Neuronal stem cell (in vitro differentiated cells): ENCODE measurements at regions not wholly inside any gene's neighbourhood (a gene's known extent, or its start where the extent isn't known, plus 50 kb on each side); places are given as distances from the start of the nearest gene placed in this dataset. TPM values are rescaled to one million over a fixed set of nuclear protein-coding genes. Genes with fewer than 3 reads are reported as not detected.

Experiments
- DNase-seq: peaks from one replicate; pipeline ENCODE4 v3.0.0-alpha.2; 2013; ENCODE audit warnings: low spot score
- H2AFZ ChIP-seq: one replicate; pipeline ENCODE4 v1.6.1; 2013; ENCODE audit warnings: mild to moderate bottlenecking, low read length, inconsistent platforms
- H2AK5ac ChIP-seq: 2 replicates; pipeline ENCODE4 v1.6.1; 2013; ENCODE audit warnings: low read depth, mild to moderate bottlenecking, inconsistent platforms, low read length, moderate library complexity, mixed read lengths
- H2BK120ac ChIP-seq: 2 replicates; pipeline ENCODE4 v1.6.1; 2013; ENCODE audit warnings: low read depth, mild to moderate bottlenecking, inconsistent platforms, low read length, moderate library complexity, mixed read lengths
- H2BK12ac ChIP-seq: one replicate; pipeline ENCODE4 v1.6.1; 2013; ENCODE audit warnings: low read length, inconsistent platforms
- H2BK15ac ChIP-seq: 2 replicates; pipeline ENCODE4 v1.6.1; 2013; ENCODE audit warnings: mild to moderate bottlenecking, low read length, inconsistent platforms, mixed read lengths
- H2BK5ac ChIP-seq: one replicate; pipeline ENCODE4 v1.6.1; 2013; ENCODE audit warnings: inconsistent platforms, mild to moderate bottlenecking, low read length, moderate library complexity
- H3K14ac ChIP-seq: one replicate; pipeline ENCODE4 v1.6.1; 2013; ENCODE audit warnings: low read length, inconsistent platforms
- H3K18ac ChIP-seq: 2 replicates; pipeline ENCODE4 v1.6.1; 2013; ENCODE audit warnings: low read length, inconsistent platforms
- H3K23ac ChIP-seq: 2 replicates; pipeline ENCODE4 v1.6.1; 2013; ENCODE audit warnings: low read depth, mild to moderate bottlenecking, mixed read lengths, low read length, inconsistent platforms; ENCODE audit not compliant: poor library complexity
- H3K27ac ChIP-seq: replicated peaks from 3 replicates; pipeline ENCODE4 v1.5.1; 2013; ENCODE audit warnings: low read length, inconsistent platforms
- H3K27me3 ChIP-seq, 3 experiments: 2 replicates each; pipeline ENCODE4 v1.6.1; 2013; ENCODE audit warnings: low read length in 3 of 3, mild to moderate bottlenecking in 2 of 3, inconsistent platforms in 1 of 3, low read depth in 1 of 3, mixed read lengths in 1 of 3, moderate library complexity in 1 of 3; ENCODE audit not compliant: control insufficient read depth in 3 of 3, insufficient read depth in 3 of 3
- H3K36me3 ChIP-seq, 2 donors: replicated peaks in 1 of 2; 2 replicates each; pipeline ENCODE4 v1.6.1; 2013; ENCODE audit warnings: low read length in 2 of 2; ENCODE audit not compliant: control insufficient read depth in 2 of 2, insufficient read depth in 2 of 2
- H3K4ac ChIP-seq: 2 replicates; pipeline ENCODE4 v1.6.1; 2013; ENCODE audit warnings: inconsistent platforms, mild to moderate bottlenecking, low read length, moderate library complexity
- H3K4me1 ChIP-seq, 2 donors: 1 replicate in 1 of 2; 2 replicates in 1 of 2; pipeline ENCODE4 v1.6.1; 2013; ENCODE audit warnings: low read length in 2 of 2, low read depth in 1 of 2; ENCODE audit not compliant: control insufficient read depth in 2 of 2, insufficient read depth in 1 of 2
- H3K4me2 ChIP-seq: one replicate; pipeline ENCODE4 v1.6.1; 2013; ENCODE audit warnings: mild to moderate bottlenecking, low read length, inconsistent platforms; ENCODE audit not compliant: insufficient read depth, poor library complexity, severe bottlenecking
- H3K4me3 ChIP-seq, 2 donors: 2 replicates each; pipeline ENCODE4 v1.5.1; 2013; ENCODE audit warnings: low read length in 2 of 2, mild to moderate bottlenecking in 2 of 2, inconsistent platforms in 1 of 2, moderate library complexity in 1 of 2
- H3K79me1 ChIP-seq: one replicate; pipeline ENCODE4 v1.6.1; 2013; ENCODE audit warnings: low read depth, mild to moderate bottlenecking, inconsistent platforms, low read length, moderate library complexity
- H3K9ac ChIP-seq: one replicate; pipeline ENCODE4 v1.6.1; 2013; ENCODE audit warnings: mild to moderate bottlenecking, low read depth, low read length, inconsistent platforms; ENCODE audit not compliant: poor library complexity
- H3K9me3 ChIP-seq, 2 donors: replicated peaks in 1 of 2; 2 replicates each; pipeline versions ENCODE3 to v1.6.1; 2013; ENCODE audit warnings: low read length in 2 of 2, mild to moderate bottlenecking in 2 of 2, inconsistent platforms in 1 of 2, low read depth in 1 of 2, mixed read lengths in 1 of 2, moderate library complexity in 1 of 2; ENCODE audit not compliant: control insufficient read depth in 2 of 2, insufficient read depth in 1 of 2
- H4K8ac ChIP-seq: one replicate; pipeline ENCODE4 v1.6.1; 2013; ENCODE audit warnings: low read depth, mild to moderate bottlenecking, inconsistent platforms, low read length, moderate library complexity
- H4K91ac ChIP-seq: one replicate; pipeline ENCODE4 v1.6.1; 2013; ENCODE audit warnings: low read length, low read depth, mild to moderate bottlenecking, inconsistent platforms; ENCODE audit not compliant: poor library complexity
- WGBS, 2 donors: extraction: QIAGEN DNeasy Blood & Tissue Kit; methylation state at CpG; one replicate each; pipeline ENCODE4 v1.1.7; 2013; ENCODE audit warnings: missing lambda C conversion rate in 2 of 2, mixed read lengths in 1 of 2; ENCODE audit not compliant: insufficient read length in 2 of 2, insufficient replicate concordance in 1 of 2; ENCODE audit errors: extremely low coverage in 2 of 2; 5-methylcytosine and 5-hydroxymethylcytosine counted together
- small RNA-seq: library from polyadenylated mRNA; stranded (forward); fragments of <200 nt; extraction: miRNeasy Mini kit (QIAGEN cat#:217004); gene quantifications from one replicate; pipeline ENCODE3, GENCODE V24; 2013; ENCODE audit not compliant: insufficient read depth

DNA sequence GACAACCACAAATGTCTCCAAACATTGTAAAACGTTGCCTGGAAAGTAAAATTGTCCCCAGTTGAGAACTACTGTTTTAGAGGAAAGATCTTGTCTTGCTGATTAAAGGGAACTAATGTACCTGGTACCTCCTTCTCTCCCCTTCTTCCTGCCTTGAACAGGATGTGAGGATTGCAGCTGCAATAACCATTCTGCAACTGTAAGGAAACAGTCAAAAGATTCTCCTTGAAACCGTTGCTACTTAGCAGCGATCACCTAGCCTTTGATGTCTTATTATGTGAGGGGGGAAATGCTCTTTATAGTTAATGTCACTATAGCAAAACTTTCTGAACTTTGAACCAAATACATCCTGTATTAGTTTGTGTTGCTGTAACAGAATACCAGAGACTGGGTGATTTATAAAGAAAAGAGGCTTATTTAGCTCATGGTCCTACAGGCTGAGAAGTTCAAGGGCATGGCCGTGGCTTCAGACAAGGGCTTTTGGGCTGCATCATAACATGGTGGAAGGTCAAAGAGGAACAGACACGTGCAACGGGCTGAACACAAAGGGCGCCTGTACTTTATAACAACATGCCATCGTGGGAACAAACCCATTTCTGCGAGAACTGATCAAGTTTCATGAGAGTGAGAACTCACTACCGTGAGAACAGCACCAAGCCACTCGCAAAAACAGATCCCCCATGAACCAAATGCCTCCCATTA, 54.2 kb upstream of the PARD3 start:
- no peak overlapping the region for H2AFZ ChIP-seq
- no peak overlapping the region for H2BK5ac ChIP-seq
- H3K4me3 ChIP-seq, result no peak overlapping the region
- H3K14ac ChIP-seq, result no peak overlapping the region
- DNase-seq, result no peak
- H2BK15ac ChIP-seq, result no peak overlapping the region
- no peak overlapping the region for H3K23ac ChIP-seq
- no peaks in the 10 kb centered on the region for H3K79me1 ChIP-seq
- H3K27ac ChIP-seq, result no peak overlapping the region
- no peak overlapping the region for H2BK12ac ChIP-seq
- no peaks in the 10 kb centered on the region for H3K36me3 ChIP-seq
- no peak overlapping the region for H4K8ac ChIP-seq
- H3K4me2 ChIP-seq, result no peak overlapping the region
- no CpG with 5 or more reads among the region's 11 CpGs for WGBS, 2 donors
- H2BK120ac ChIP-seq, result no peak overlapping the region
- no peak overlapping the region for H4K91ac ChIP-seq
- no peaks in the 10 kb centered on the region for H3K4me1 ChIP-seq
- H3K9me3 ChIP-seq, result no peaks in the 10 kb centered on the region
- no peak overlapping the region for H3K9ac ChIP-seq
- H2AK5ac ChIP-seq, result no peak overlapping the region
- H3K18ac ChIP-seq, result no peak overlapping the region
- no peaks in the 10 kb centered on the region for H3K27me3 ChIP-seq
- H3K4ac ChIP-seq, result no peak overlapping the region

DNA sequence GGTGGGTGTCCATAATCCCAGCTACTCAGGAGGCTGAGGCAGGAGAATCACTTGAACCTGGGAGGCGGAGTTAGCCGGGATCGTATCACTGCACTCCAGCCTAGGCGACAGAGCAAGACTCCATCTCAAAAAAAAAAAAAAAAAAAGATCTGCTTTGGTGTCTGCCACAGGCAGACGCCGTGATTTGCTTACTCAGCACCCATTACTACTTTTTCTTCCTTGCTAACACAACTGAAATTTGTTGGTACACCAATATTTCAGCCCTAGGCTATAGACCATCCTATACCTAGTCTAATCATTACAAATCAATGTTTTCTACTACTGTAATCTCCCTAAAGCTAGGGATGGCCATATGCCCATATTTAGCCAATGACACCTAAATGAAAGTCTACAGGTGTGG, 53.5 kb upstream of the PARD3 start:
- no peak overlapping the region for H2BK5ac ChIP-seq
- H3K23ac ChIP-seq, result no peak overlapping the region
- no peak overlapping the region for H2BK12ac ChIP-seq
- no peak overlapping the region for H2AK5ac ChIP-seq
- no peak overlapping the region for H4K91ac ChIP-seq
- H3K9ac ChIP-seq, result no peak overlapping the region
- no peak overlapping the region for H3K4me3 ChIP-seq
- H3K36me3 ChIP-seq, result no peaks in the 10 kb centered on the region
- H2AFZ ChIP-seq, result no peak overlapping the region
- WGBS, 2 donors, result no CpG with 5 or more reads among the region's 6 CpGs
- H3K9me3 ChIP-seq, result no peaks in the 10 kb centered on the region
- H3K27me3 ChIP-seq, result no peaks in the 10 kb centered on the region
- no peak for DNase-seq
- no peak overlapping the region for H4K8ac ChIP-seq
- H2BK15ac ChIP-seq, result no peak overlapping the region
- no peak overlapping the region for H3K18ac ChIP-seq
- no peak overlapping the region for H3K14ac ChIP-seq
- no peak overlapping the region for H2BK120ac ChIP-seq
- no peak overlapping the region for H3K4ac ChIP-seq
- no peak overlapping the region for H3K4me2 ChIP-seq
- no peaks in the 10 kb centered on the region for H3K79me1 ChIP-seq
- no peaks in the 10 kb centered on the region for H3K4me1 ChIP-seq
- H3K27ac ChIP-seq, result no peak overlapping the region

DNA sequence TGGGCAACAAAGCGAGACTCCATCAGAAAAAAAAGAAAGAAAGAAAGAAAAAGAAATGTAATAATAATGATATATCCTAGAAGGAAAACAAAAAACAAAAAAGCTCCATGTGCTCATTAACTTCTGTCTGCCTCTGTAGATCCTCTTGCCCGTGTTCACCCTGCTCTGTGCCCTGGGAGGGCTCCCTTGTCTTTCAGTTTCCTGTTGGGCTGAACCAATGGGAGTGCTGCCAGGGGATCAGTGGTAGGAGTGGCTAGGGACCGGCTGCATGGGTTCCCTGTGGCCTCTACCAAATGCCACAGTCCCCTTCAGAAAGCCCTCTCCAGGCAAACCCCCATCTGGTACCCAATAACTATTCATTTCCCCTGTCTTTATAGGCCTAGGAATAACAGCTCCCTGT, 51.8 kb upstream of the PARD3 start:
- Histone ChIP-seq H2AFZ (peak overlapping the region; percentile 50), H3K27me3 (no peaks in the 10 kb centered on the region), H2AK5ac (no peak overlapping the region), H2BK15ac (no peak overlapping the region), H4K8ac (no peak overlapping the region), H4K91ac (no peak overlapping the region), H3K14ac (no peak overlapping the region), H3K79me1 (no peaks in the 10 kb centered on the region), H3K4ac (no peak overlapping the region), H3K23ac (no peak overlapping the region), H3K4me3 (no peak overlapping the region), H3K4me2 (no peak overlapping the region), H2BK5ac (no peak overlapping the region), H3K9me3 (no peaks in the 10 kb centered on the region), H3K27ac (no peak overlapping the region), H2BK12ac (no peak overlapping the region), H3K4me1 (no peaks in the 10 kb centered on the region), H3K9ac (no peak overlapping the region), H2BK120ac (no peak overlapping the region), H3K18ac (no peak overlapping the region), H3K36me3 (no peaks in the 10 kb centered on the region)
- no CpG with 5 or more reads among the region's 3 CpGs for WGBS, 2 donors
- no peak for DNase-seq

Small RNA genes in the stretch of these regions (small RNA-seq; reads per million reads assigned to genes)
- not detected for gene RNU6-193P
- gene RNU6-847P, result not detected
- gene SS18L2P1, result not detected
